HL-60 (cell line): ENCODE measurements at regions not wholly inside any gene's neighbourhood (a gene's known extent, or its start where the extent isn't known, plus 50 kb on each side); places are given as distances from the start of the nearest gene placed in this dataset.

Experiments
- DNase-seq, 2 experiments: peaks; one replicate each; pipeline ENCODE4 v3.0.0-alpha.2; 2010 to 2020; ENCODE audit warnings: low read depth in 1 of 2, low spot score in 1 of 2
- H3K27ac ChIP-seq: fragments of 250-450 bp; sonication (Bioruptor Pico); replicated peaks from 2 replicates; pipeline ENCODE4 v1.5.1; 2020; ENCODE audit warnings: mild to moderate bottlenecking, moderate library complexity
- H3K27me3 ChIP-seq: fragments of 250-450 bp; sonication (Bioruptor Pico); 2 replicates; pipeline ENCODE4 v1.5.1; 2021; ENCODE audit warnings: mild to moderate bottlenecking, moderate library complexity; ENCODE audit not compliant: insufficient read depth, poor library complexity, severe bottlenecking
- H3K4me3 ChIP-seq: replicated peaks from 2 replicates; pipeline ENCODE4 v1.5.1; 2011; ENCODE audit warnings: mild to moderate bottlenecking, control low read depth, low read length; ENCODE audit not compliant: insufficient read depth
- GABPA ChIP-seq: IDR thresholded peaks from 2 replicates; pipeline ENCODE4 v1.6.1; 2012; ENCODE audit warnings: low read depth
- POLR2AphosphoS5 ChIP-seq: IDR thresholded peaks from 2 replicates; pipeline ENCODE4 v1.6.1; 2012; ENCODE audit warnings: low read depth
- SPI1 ChIP-seq: IDR thresholded peaks from 2 replicates; pipeline ENCODE4 v1.6.1; 2012; ENCODE audit warnings: low read depth, mild to moderate bottlenecking, borderline replicate concordance
- TF ChIP-seq, protein P1 (sequence below): IDR thresholded peaks from one replicate; pipeline ENCODE4 v1.5.1; 2011; ENCODE audit warnings: low read length, control low read depth, inconsistent platforms; ENCODE audit not compliant: insufficient read depth
- TF ChIP-seq, protein P2 (sequence below): IDR thresholded peaks from 2 replicates; pipeline ENCODE4 v1.6.1; 2012; ENCODE audit warnings: low read depth; ENCODE audit not compliant: insufficient replicate concordance

DNA sequence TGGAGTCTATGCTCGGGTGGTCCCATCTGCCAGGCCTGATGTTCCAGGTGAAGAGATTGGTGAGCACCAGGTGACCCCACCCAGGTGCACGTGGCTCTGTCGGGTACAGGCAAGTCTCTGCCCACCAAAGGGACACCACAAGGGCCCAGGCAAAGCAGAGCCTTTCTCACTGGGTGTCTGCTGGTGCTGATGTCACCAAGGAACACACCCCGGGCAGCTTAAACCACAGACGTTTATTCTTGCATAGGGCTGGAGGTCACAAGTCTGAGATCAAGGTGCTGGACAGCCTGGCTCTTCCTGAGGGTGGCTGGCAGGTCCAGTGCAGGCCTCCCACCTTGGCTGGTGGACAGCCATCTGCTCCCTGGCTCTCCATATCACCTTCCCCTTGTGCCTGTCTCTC lies 100.7 kb upstream of the CD93 start:
- no peak for DNase-seq
- no peaks in the 10 kb centered on the region for H3K27me3 ChIP-seq
- no peak overlapping the region for H3K27ac ChIP-seq
- TF ChIP-seq POLR2AphosphoS5 (no peak), GABPA (no peak), SPI1 (no peak)
- TF ChIP-seq, protein P1, sequence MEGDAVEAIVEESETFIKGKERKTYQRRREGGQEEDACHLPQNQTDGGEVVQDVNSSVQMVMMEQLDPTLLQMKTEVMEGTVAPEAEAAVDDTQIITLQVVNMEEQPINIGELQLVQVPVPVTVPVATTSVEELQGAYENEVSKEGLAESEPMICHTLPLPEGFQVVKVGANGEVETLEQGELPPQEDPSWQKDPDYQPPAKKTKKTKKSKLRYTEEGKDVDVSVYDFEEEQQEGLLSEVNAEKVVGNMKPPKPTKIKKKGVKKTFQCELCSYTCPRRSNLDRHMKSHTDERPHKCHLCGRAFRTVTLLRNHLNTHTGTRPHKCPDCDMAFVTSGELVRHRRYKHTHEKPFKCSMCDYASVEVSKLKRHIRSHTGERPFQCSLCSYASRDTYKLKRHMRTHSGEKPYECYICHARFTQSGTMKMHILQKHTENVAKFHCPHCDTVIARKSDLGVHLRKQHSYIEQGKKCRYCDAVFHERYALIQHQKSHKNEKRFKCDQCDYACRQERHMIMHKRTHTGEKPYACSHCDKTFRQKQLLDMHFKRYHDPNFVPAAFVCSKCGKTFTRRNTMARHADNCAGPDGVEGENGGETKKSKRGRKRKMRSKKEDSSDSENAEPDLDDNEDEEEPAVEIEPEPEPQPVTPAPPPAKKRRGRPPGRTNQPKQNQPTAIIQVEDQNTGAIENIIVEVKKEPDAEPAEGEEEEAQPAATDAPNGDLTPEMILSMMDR = no peak
- TF ChIP-seq, protein P2, sequence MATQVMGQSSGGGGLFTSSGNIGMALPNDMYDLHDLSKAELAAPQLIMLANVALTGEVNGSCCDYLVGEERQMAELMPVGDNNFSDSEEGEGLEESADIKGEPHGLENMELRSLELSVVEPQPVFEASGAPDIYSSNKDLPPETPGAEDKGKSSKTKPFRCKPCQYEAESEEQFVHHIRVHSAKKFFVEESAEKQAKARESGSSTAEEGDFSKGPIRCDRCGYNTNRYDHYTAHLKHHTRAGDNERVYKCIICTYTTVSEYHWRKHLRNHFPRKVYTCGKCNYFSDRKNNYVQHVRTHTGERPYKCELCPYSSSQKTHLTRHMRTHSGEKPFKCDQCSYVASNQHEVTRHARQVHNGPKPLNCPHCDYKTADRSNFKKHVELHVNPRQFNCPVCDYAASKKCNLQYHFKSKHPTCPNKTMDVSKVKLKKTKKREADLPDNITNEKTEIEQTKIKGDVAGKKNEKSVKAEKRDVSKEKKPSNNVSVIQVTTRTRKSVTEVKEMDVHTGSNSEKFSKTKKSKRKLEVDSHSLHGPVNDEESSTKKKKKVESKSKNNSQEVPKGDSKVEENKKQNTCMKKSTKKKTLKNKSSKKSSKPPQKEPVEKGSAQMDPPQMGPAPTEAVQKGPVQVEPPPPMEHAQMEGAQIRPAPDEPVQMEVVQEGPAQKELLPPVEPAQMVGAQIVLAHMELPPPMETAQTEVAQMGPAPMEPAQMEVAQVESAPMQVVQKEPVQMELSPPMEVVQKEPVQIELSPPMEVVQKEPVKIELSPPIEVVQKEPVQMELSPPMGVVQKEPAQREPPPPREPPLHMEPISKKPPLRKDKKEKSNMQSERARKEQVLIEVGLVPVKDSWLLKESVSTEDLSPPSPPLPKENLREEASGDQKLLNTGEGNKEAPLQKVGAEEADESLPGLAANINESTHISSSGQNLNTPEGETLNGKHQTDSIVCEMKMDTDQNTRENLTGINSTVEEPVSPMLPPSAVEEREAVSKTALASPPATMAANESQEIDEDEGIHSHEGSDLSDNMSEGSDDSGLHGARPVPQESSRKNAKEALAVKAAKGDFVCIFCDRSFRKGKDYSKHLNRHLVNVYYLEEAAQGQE = no peak
- H3K4me3 ChIP-seq = no peak overlapping the region

DNA sequence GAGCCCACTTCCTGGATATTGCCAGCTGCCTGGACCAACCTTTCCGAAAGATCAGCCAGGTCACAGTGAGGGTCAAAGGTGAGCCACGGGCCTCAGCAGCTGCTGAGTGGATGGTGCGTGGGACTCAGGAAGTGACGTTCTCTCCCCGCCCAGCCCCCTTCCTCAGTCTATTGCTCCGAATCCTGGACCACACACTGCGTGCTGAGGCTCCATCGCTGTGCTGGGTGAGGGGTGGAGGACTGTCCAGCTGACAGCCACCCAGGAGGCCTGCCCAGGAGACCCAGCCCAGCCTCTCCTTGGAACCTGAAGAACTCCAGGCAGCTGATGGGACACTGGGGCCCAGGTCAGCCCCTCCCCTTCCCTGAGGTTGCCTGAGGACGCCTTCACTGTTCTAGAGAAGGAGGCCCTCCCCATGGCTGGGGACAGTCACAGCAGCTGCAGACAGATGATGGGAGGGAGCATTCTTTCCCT lies 94.4 kb upstream of the CD93 start:
- no peaks in the 10 kb centered on the region for H3K27me3 ChIP-seq
- H3K4me3 ChIP-seq = no peak overlapping the region
- TF ChIP-seq, protein P2 = no peak
- no peak for TF ChIP-seq SPI1
- TF ChIP-seq GABPA = no peak
- TF ChIP-seq, protein P1 = no peak
- TF ChIP-seq POLR2AphosphoS5 = no peak
- no peak overlapping the region for H3K27ac ChIP-seq
- DNase-seq = no peak

DNA sequence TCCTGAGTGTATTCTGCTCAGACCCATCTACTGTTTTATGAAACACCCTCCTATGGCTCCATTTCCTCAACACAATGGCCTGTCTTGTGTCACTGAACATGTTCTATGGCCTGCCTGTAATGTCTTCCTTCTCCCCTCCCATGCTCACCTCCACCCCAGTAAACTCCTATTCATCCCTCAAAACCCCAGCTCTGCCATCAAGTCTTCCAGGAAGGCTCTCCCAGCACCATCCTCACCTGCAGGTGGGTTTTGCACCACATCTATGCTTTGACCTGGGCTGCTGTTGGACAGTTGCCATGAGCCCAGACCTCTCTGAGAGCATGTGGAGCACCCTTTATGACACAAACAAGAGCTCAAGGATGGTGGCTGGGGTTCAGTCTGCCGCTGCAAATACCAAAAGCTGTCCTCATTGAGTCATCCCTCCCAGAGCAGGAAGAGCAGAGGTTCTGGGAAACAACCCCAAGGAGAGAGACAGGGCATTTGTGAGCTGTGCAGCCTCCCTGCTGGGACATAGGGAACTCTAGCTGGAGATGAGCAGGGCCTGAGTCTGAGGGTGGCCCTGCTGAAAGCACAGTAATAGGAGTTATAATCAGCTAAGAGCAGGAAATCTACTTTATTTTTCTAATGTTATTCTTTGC lies 93.8 kb upstream of the CD93 start:
- H3K27me3 ChIP-seq = no peaks in the 10 kb centered on the region
- TF ChIP-seq, protein P1 = no peak
- TF ChIP-seq POLR2AphosphoS5 (no peak), GABPA (no peak), SPI1 (no peak)
- TF ChIP-seq, protein P2 = no peak

More for the DNA sequence above, 93.8 kb upstream of the CD93 start:
- DNase-seq = no peak
- Histone ChIP-seq H3K4me3 (no peak overlapping the region), H3K27ac (peak overlapping the region; percentile 14; the same call in 1 of the 2 replicates)
